ENCODE measurements at regions not wholly inside any gene's neighbourhood (a gene's known extent, or its start where the extent isn't known, plus 50 kb on each side); places are given as distances from the start of the nearest gene placed in this dataset.

GRCh38 chr13:40502236-40502635 lies 164.2 kb downstream of the FOXO1 start:
- Histone ChIP-seq H3K4me2 (ENCODE audit: low read length) (no peak overlapping the region), H3F3A (ENCODE audit: control insufficient read depth, insufficient read depth) (no peaks in the 10 kb centered on the region), H3K27ac (ENCODE audit: low read depth, low read length) (no peak overlapping the region), H3K4me3 (ENCODE audit: low read length) (no peak overlapping the region), H4K20me1 (ENCODE audit: control insufficient read depth, insufficient read depth, low read depth, low read length) (no peaks in the 10 kb centered on the region), H3K9me3 (ENCODE audit: control insufficient read depth, insufficient read depth, low read length) (no peaks in the 10 kb centered on the region), H3K79me2 (ENCODE audit: control insufficient read depth, low read length) (no peaks in the 10 kb centered on the region), H3K36me3 (ENCODE audit: control insufficient read depth, low read length) (no peaks in the 10 kb centered on the region), H3K27me3 (ENCODE audit: control insufficient read depth, low read length) (no peaks in the 10 kb centered on the region), H3K9me2 (replicated peaks; ENCODE audit: control insufficient read depth, low read length) (no peaks in the 10 kb centered on the region), H3K4me1 (ENCODE audit: control insufficient read depth, low read length) (peaks cover 9% of the 10 kb centered on the region)
- TF ChIP-seq EZH2phosphoT487 (IDR thresholded peaks at IDR 0.05; ENCODE audit: borderline replicate concordance, low read length) = no peak
- no peak for TF ChIP-seq CTCF (IDR thresholded peaks at IDR 0.05; ENCODE audit: low read depth, low read length, poor library complexity, severe bottlenecking)

GRCh38 chr13:40503011-40503410 lies 163.4 kb downstream of the FOXO1 start:
- Histone ChIP-seq H3F3A (ENCODE audit: control insufficient read depth, insufficient read depth) (no peaks in the 10 kb centered on the region), H3K4me3 (ENCODE audit: low read length) (no peak overlapping the region), H3K4me1 (ENCODE audit: control insufficient read depth, low read length) (peaks cover under 1% of the 10 kb centered on the region), H3K4me2 (ENCODE audit: low read length) (no peak overlapping the region), H3K36me3 (ENCODE audit: control insufficient read depth, low read length) (no peaks in the 10 kb centered on the region), H3K79me2 (ENCODE audit: control insufficient read depth, low read length) (no peaks in the 10 kb centered on the region), H3K27ac (ENCODE audit: low read depth, low read length) (no peak overlapping the region), H3K9me2 (replicated peaks; ENCODE audit: control insufficient read depth, low read length) (no peaks in the 10 kb centered on the region), H3K9me3 (ENCODE audit: control insufficient read depth, insufficient read depth, low read length) (no peaks in the 10 kb centered on the region), H3K27me3 (ENCODE audit: control insufficient read depth, low read length) (no peaks in the 10 kb centered on the region), H4K20me1 (ENCODE audit: control insufficient read depth, insufficient read depth, low read depth, low read length) (no peaks in the 10 kb centered on the region)
- TF ChIP-seq EZH2phosphoT487 (IDR thresholded peaks at IDR 0.05; ENCODE audit: borderline replicate concordance, low read length) (no peak), CTCF (IDR thresholded peaks at IDR 0.05; ENCODE audit: low read depth, low read length, poor library complexity, severe bottlenecking) (no peak)

GRCh38 chr13:40503966-40504591 lies 162.4 kb downstream of the FOXO1 start:
- no peaks in the 10 kb centered on the region for H4K20me1 ChIP-seq (ENCODE audit: control insufficient read depth, insufficient read depth, low read depth, low read length)
- H3K79me2 ChIP-seq (ENCODE audit: control insufficient read depth, low read length) = no peaks in the 10 kb centered on the region
- no peak overlapping the region for H3K4me2 ChIP-seq (ENCODE audit: low read length)
- H3K27ac ChIP-seq (ENCODE audit: low read depth, low read length) = no peak overlapping the region
- no peaks in the 10 kb centered on the region for H3K9me3 ChIP-seq (ENCODE audit: control insufficient read depth, insufficient read depth, low read length)
- no peaks in the 10 kb centered on the region for H3F3A ChIP-seq (ENCODE audit: control insufficient read depth, insufficient read depth)
- H3K27me3 ChIP-seq (ENCODE audit: control insufficient read depth, low read length) = no peaks in the 10 kb centered on the region
- no peaks in the 10 kb centered on the region for H3K4me1 ChIP-seq (ENCODE audit: control insufficient read depth, low read length)
- H3K4me3 ChIP-seq (ENCODE audit: low read length) = no peak overlapping the region
- TF ChIP-seq EZH2phosphoT487 (IDR thresholded peaks at IDR 0.05; ENCODE audit: borderline replicate concordance, low read length) (no peak), CTCF (IDR thresholded peaks at IDR 0.05; ENCODE audit: low read depth, low read length, poor library complexity, severe bottlenecking) (no peak)
- H3K9me2 ChIP-seq (replicated peaks; ENCODE audit: control insufficient read depth, low read length) = no peaks in the 10 kb centered on the region
- no peaks in the 10 kb centered on the region for H3K36me3 ChIP-seq (ENCODE audit: control insufficient read depth, low read length)
